Right lung (tissue), 2 donors: ENCODE measurements at regions not wholly inside any gene's neighbourhood (a gene's known extent, or its start where the extent isn't known, plus 50 kb on each side); places are given as distances from the start of the nearest gene placed in this dataset.
"Not testable (repeated sequence)": the region's sequence is repeated elsewhere in the genome, so short reads cannot be mapped to it uniquely, and the experiment has no call there.

Experiments
- DNase-seq, 2 donors: peaks; one replicate each; pipeline ENCODE4 v3.0.0-alpha.2; 2013

- DNase-seq: no peak
Observed at GRCh38 chr17:5864741-5865657, 205.2 kb upstream of the WSCD1 start.

GRCh38 chr17:5866978-5867377 is 203.2 kb upstream of the WSCD1 start:
- DNase-seq: no peak

GRCh38 chr17:5869041-5869745 is 201.0 kb upstream of the WSCD1 start:
- no peak for DNase-seq

GRCh38 chr17:5870231-5870953 is 199.8 kb upstream of the WSCD1 start:
- no peak for DNase-seq

GRCh38 chr17:5871666-5872065 is 198.5 kb upstream of the WSCD1 start:
- DNase-seq: no peak

GRCh38 chr17:5872831-5873230 is 197.3 kb upstream of the WSCD1 start:
- no peak for DNase-seq

GRCh38 chr17:5873781-5874180 is 196.4 kb upstream of the WSCD1 start:
- DNase-seq: no peak

- DNase-seq: peak; percentile 16 to 17
Observed at GRCh38 chr17:5874486-5874885, 195.7 kb upstream of the WSCD1 start.

- DNase-seq: no peak
Observed at GRCh38 chr17:5877366-5877765, 192.8 kb upstream of the WSCD1 start.

- DNase-seq: peak in 1 of 2 donors; percentile 19
Observed at GRCh38 chr17:5877948-5878347, 192.2 kb upstream of the WSCD1 start.

GRCh38 chr17:5881849-5882248 is 188.3 kb upstream of the WSCD1 start:
- no peak for DNase-seq

- DNase-seq: no peak
Observed at GRCh38 chr17:5883775-5884665, 186.2 kb upstream of the WSCD1 start.

- no peak for DNase-seq
Observed at GRCh38 chr17:5885336-5885735, 184.8 kb upstream of the WSCD1 start.

GRCh38 chr17:5888811-5889210 is 181.4 kb upstream of the WSCD1 start:
- DNase-seq: no peak

- DNase-seq: no peak
Observed at GRCh38 chr17:5892921-5893675, 177.1 kb upstream of the WSCD1 start.

GRCh38 chr17:5893741-5894140 is 176.4 kb upstream of the WSCD1 start:
- no peak for DNase-seq

GRCh38 chr17:5895276-5895675 is 174.9 kb upstream of the WSCD1 start:
- no peak for DNase-seq

GRCh38 chr17:5896215-5896614 is 174.0 kb upstream of the WSCD1 start:
- DNase-seq: no peak

- DNase-seq: peak in 1 of 2 donors; percentile 14
Observed at GRCh38 chr17:5897275-5897911, 172.8 kb upstream of the WSCD1 start.

GRCh38 chr17:5897981-5898380 is 172.2 kb upstream of the WSCD1 start:
- not testable (repeated sequence) for DNase-seq
